Stimulated activated CD4-positive, alpha-beta T cell treated with anti-CD3 and anti-CD28 coated beads, Interleukin-15, amount 100 ng/mL, for 24 hours (primary cell): ENCODE measurements at regions not wholly inside any gene's neighbourhood (a gene's known extent, or its start where the extent isn't known, plus 50 kb on each side); places are given as distances from the start of the nearest gene placed in this dataset.

Experiments used
- DNase-seq: peaks from one replicate; pipeline ENCODE4 v3.0.0-alpha.2; 2020

- DNase-seq = no peak
These were observed 646.1 kb downstream of the IRS1 start for GRCh38 chr2:226153553-226153952.

DNA sequence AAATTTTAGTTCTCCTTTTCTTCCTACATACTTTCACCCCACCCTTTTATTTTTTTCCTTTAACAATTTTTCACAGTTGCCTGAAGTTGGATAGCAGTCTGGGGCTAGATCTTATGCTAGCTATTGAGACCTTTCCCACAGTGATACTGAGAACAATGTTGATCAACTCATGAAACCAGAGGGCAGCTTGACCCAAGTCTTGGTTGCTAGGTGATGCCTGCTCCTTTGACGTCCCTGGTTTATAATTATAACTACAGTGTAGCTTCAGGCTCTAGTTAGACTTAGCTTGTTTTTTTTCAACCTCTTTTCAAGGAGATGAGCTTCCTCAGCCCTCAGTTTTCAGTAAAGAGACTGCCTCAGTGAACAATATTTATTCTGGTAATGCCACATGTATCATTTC lies 648.5 kb downstream of the IRS1 start:
- DNase-seq = no peak

- DNase-seq = no peak
These were observed 656.5 kb downstream of the IRS1 start for GRCh38 chr2:226143091-226143490.

GRCh38 chr2:226142463-226142862 lies 657.2 kb downstream of the IRS1 start:
- DNase-seq = no peak

- no peak for DNase-seq
These were observed 659.0 kb downstream of the IRS1 start for GRCh38 chr2:226140594-226140993.

GRCh38 chr2:226139759-226140158 lies 659.9 kb downstream of the IRS1 start:
- no peak for DNase-seq

DNA sequence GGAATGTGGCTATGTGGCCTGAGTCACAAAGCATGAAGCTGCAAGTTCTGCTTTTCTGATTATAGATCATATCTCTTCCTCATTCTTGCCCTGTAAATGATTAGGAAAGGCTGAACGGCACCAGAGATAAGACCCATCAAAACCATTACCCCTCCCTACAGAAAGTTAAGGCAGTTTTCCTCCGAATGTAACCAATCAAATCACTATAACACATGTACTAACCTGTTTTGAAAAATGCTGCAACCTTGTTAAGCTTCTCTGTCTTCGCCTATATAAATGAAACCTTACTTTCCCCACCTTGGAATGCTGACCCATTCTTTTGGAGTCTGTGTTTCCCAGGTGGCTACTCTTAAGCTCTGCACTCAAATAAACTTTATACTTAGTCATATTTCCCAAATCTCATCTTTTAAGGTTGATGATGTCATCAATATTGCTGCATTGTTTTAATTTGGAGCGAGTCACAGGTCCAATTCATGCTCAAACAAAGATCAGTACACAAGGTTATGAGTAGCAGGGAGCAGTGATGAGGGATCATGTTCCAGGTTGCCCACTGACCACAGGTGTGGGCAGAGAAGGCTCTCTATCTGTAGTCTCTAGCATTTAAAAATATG lies 662.3 kb downstream of the IRS1 start:
- no peak for DNase-seq

DNA sequence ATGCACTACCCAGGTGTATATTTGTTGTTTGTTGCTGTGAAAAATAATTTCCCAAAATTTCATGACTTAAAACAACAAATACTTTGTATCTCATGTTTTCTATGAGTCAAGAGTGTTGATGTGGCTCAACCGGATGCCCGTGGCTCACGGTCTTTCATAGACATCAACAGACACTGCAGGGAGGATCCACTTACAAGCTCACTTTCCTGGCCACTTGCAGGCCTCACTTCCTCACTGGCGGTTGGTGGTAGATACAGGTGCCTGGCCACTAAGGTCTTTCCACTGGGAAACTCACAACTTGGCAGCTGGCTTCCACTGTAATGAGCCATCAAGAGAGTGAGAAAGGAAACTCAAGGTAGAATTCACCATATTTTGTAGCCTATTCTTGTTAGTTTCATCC lies 662.9 kb downstream of the IRS1 start:
- no peak for DNase-seq

DNA sequence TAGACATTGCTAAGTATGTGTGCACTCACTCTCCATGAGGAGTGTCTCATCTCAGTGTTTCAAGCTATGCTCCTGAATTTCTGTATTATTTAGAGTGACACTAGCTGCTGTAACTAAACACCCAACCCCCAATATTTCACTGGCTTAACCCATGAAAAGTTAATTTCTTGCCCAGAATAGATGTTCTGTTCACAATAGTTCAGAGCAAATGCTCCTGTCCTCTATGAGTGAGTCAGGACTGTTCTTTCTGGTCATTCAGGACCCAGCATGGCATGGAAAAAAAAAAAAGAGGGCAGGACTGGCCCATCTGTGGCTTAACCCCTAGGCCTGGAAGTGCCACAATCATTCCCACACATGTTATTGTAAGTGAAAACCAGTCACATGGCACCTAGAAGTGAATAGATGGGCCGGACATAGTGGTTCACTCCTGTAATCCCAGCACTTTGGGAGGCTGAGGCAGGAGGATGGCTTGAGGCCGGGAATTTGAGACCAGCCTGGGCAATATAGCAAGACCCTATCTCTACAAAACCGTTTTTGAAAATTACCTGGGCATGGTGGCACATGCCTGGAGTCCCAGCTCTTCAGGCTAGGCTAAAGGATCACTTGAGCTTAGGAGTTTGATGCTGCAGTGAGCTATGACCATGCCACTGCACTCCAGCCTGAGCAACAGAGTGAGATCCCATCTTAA lies 663.6 kb downstream of the IRS1 start:
- no peak for DNase-seq

DNA sequence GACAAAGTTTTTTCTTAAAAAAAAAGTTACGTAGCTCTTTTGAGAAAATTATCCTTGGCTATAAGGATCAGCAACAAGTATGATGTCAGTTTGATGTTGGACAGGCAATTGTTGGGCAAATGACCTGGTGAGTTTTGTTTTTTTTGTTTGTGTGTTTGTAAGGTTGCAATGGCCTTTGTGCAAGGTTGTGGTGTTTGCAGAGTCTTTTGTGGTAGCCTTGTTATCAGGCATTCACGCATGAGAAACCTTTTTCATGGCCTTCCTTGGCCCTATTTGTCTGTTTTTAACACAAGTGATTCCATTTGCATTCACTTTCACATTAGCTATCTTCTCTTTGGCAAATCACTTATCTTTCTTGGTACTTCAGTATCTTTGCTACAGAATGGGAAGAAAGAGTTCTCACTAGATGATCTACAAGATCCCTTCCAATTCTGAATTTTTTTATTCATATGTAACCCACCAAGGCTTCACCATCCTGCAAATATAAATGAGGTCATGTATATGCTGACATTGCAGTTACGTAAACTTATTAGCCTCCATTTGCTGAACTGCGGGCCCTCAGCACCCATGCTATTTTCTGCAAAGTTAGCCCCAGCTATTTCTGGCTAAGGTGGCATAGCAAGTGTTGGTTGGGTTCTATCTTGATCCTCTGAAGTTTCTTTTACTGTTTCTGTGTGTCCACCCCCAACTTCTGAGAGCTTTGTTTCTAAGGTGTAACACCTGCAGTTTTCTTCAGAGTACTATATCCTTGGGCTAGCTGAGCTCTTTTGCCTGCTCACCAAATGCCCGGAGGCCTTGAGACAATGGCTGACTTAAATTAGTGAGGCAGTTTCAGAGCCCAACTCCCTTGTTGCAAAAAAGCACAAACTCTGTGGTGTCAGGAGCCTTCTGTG lies 667.1 kb downstream of the IRS1 start:
- DNase-seq = no peak

DNA sequence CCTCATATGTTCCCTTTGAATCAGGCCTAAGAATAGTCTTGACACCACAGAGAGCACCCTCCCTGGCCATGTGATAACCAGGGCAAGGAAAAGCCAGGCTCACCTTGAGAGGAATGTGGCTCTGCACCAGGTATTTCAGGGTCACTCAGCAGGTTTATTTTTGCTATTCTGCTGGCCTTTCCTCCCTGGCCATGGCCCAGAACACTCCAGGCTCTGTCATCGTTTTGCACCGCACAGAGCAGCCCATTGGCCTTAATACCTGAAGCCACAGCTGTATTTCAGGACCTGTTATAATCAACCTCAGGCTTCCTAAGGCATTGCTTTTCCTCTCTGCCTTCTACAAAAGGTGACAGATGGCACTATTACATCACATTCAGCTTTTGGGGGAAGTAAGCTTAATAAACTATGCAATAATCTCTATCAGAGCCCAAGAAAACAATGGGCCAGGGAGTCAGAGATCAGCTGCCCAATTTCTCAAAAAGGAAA lies 668.3 kb downstream of the IRS1 start:
- no peak for DNase-seq

- DNase-seq = no peak
These were observed 669.4 kb downstream of the IRS1 start for GRCh38 chr2:226130192-226130591.

- DNase-seq = no peak
These were observed 671.9 kb downstream of the IRS1 start for GRCh38 chr2:226127682-226128081.

- no peak for DNase-seq
These were observed 673.5 kb downstream of the IRS1 start for GRCh38 chr2:226126104-226126503.

DNA sequence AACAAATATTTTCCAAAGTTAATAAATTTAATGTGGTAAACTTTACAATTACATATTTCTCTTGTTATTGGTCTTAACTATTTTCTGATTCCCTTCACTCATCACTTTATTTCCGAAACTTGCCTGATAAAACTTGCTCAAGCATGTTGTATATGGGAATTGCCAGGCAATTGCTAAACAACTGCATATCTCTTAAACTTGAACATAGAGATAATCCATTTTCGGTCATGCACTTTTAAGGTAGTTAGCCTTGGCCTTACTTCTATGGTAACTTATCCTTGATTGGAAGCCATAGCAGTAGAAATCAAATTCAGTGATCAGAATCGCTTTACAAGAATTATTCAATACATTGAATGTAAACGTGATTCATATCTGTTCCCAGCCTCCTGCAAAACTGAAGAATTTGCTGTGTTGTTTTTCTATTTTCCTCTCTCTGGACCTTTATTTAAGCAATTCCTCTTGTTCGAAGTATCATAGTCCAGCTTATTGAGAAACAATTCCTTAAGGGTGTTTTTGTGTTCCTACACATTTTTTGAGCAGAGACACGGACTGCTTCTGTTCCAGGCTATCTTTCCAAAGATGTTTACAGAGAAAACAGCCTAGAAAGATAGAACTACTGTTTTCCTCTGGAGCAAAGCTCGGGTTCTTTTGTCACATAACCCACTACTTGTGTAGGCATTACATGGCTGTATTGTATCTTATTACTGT lies 674.3 kb downstream of the IRS1 start:
- no peak for DNase-seq

DNA sequence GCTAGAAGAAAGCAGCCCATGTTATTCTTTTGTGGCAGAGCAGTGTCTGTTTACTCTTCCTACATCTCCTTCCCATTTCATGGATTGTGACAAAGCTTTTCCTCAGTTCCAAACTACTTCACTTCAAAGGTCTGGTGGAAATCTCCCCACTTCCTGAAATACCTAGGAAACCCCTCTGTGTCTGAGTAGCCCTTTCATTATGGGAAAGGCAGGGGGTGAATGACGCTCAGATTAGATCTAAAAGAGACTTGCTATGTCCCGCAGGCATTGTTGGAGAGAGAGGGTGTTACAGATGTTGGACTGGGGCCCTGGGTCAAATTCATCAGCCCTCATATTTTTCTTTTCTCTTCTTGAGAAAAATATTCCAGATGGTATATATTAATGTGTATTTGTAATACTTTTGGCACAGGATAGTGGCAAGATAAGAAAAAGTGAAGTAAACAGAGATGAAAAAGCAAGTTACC lies 675.0 kb downstream of the IRS1 start:
- no peak for DNase-seq

DNA sequence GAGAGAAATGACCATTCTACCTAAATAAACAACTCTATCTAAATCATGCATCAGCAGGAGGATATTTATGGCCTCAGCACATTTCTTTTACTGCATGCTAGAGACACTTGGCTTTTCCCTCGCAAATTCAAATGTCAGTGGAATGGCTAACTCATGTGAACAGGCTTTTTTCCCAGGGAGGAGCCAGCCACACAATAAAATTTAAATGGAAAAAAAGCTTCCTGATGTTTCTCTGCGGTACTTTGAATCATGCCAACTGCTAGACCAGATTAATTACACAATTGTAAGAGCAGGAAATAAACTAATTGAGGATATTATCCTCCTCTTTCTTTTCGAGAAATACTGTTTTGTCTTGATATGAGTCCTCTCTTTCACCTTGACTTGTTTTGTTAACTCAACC lies 676.3 kb downstream of the IRS1 start:
- no peak for DNase-seq

GRCh38 chr2:226122041-226122440 lies 677.6 kb downstream of the IRS1 start:
- DNase-seq = no peak

- DNase-seq = no peak
These were observed 678.4 kb downstream of the IRS1 start for GRCh38 chr2:226121046-226121738.

DNA sequence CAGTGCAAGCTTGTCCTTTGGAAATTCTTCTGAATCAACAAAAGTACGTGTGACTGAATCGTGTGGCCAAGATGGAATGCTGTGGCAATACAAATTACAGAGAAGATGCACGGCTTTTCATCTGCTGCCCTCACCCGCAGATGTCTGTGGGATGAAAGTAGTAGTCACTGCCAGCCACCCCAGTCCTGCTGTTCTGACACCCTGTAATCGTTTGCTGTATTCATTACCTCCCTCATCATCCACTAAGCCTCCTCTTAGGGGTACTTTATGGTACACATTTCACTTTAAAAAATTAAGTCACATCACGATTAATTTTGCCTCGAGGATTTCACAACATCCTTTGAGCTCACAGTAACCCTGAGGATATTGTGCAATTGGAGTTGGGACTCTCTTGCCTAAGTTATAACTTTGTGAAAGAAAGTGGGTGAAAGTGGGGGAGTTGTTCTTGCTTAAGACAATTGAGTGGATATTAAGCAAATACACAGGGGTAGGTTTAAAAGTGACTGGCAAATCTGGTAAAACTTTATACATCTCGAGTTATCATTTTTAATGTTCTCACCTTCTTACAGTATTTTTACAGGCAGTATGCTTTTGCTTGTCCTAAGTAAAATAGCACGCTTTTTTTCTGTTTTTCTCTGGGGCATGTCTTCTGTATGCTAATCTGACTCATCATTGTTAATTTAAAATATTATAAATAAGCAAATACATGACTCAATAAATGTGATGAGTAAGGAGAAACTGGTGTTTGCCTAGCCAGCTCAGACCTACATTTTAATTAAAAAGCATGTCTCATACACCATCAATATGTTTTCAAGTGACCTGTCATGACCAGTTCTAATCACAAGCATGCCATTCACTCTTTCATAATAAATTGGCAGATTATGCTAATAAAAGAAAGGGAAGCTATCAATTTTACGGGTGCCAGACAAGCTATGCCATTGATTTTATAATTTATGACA lies 680.9 kb downstream of the IRS1 start:
- DNase-seq = no peak

DNA sequence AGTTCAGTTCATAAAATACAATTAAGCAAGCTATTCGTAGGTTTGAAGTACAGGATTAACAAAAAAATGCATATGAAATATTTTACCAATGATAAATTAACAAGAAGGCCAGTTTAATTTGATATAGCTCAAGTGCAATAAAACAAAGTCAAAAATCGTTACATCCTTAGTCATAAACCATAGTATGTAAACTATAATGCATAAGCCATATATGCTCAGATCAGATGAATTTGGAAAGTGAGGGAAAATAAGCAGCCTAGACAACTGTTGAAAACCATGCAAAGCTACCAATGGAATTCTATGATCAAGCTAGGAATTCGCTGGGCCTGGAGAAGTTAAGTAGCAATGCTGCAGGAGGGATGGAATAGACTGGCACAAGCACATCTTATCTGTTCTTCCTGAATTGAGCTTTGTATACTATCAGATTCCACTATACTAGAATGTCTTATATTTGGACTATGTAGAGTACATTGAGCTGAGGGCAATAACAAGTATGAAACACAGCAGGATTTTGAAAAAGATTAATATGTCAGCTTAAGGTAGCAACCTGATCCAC lies 682.0 kb downstream of the IRS1 start:
- DNase-seq = no peak
